DMS153 (cell line): ENCODE measurements at regions not wholly inside any gene's neighbourhood (a gene's known extent, or its start where the extent isn't known, plus 50 kb on each side); places are given as distances from the start of the nearest gene placed in this dataset.
"Not testable (repeated sequence)": the region's sequence is repeated elsewhere in the genome, so short reads cannot be mapped to it uniquely, and the experiment has no call there.

Experiments used
- DNase-seq: peaks from one replicate; lab custom pipeline; 2025; lab: John Stamatoyannopoulos, UW

GRCh38 chr1:10867914-10868598 is 71.6 kb upstream of the CASZ1 start:
- peak; percentile 92 for DNase-seq

GRCh38 chr1:10868599-10868965 is 72.1 kb upstream of the CASZ1 start:
- DNase-seq = no peak

GRCh38 chr1:10869933-10870332 is 73.5 kb upstream of the CASZ1 start:
- DNase-seq = no peak

GRCh38 chr1:10870493-10871096 is 74.1 kb upstream of the CASZ1 start:
- DNase-seq = no peak

- DNase-seq = no peak
Measured at GRCh38 chr1:10873189-10873588, 76.7 kb upstream of the CASZ1 start.

- no peak for DNase-seq
Measured at GRCh38 chr1:10874351-10874750, 77.9 kb upstream of the CASZ1 start.

GRCh38 chr1:10877894-10878293 is 81.4 kb upstream of the CASZ1 start:
- DNase-seq = no peak

- no peak for DNase-seq
Measured at GRCh38 chr1:10878469-10878868, 82.0 kb upstream of the CASZ1 start.

GRCh38 chr1:10880063-10880462 is 83.6 kb upstream of the CASZ1 start:
- no peak for DNase-seq

GRCh38 chr1:10881046-10881445 is 84.6 kb upstream of the CASZ1 start:
- DNase-seq = no peak

GRCh38 chr1:10882069-10882468 is 85.6 kb upstream of the CASZ1 start:
- no peak for DNase-seq

GRCh38 chr1:10887032-10887431 is 90.6 kb upstream of the CASZ1 start:
- DNase-seq = not testable (repeated sequence)

GRCh38 chr1:10888291-10888690 is 91.8 kb upstream of the CASZ1 start:
- no peak for DNase-seq

GRCh38 chr1:10888791-10889649 is 92.6 kb upstream of the CASZ1 start:
- no peak for DNase-seq

GRCh38 chr1:10889650-10890353 is 93.4 kb upstream of the CASZ1 start:
- no peak for DNase-seq

GRCh38 chr1:10890491-10891071 is 94.1 kb upstream of the CASZ1 start:
- DNase-seq = no peak

GRCh38 chr1:10891091-10891490 is 94.6 kb upstream of the CASZ1 start:
- no peak for DNase-seq

GRCh38 chr1:10892138-10893065 is 96.0 kb upstream of the CASZ1 start:
- DNase-seq = no peak

- DNase-seq = no peak
Measured at GRCh38 chr1:10895621-10896020, 99.2 kb upstream of the CASZ1 start.

- DNase-seq = no peak
Measured at GRCh38 chr1:10896673-10897072, 100.2 kb upstream of the CASZ1 start.
